H1 (cell line): ENCODE measurements at regions not wholly inside any gene's neighbourhood (a gene's known extent, or its start where the extent isn't known, plus 50 kb on each side); places are given as distances from the start of the nearest gene placed in this dataset.

Experiments
- CTCF ChIA-PET: fragments of 300-600 bp; sonication (Branson Sonifier 250); formaldehyde crosslinking; loops from one replicate; lab custom pipeline; 2021; ENCODE audit not compliant: partially characterized antibody; lab: Charles Lee
- POLR2A ChIA-PET: fragments of 300-600 bp; sonication (Branson Sonifier 250); formaldehyde crosslinking; loops from one replicate; lab custom pipeline; 2021; ENCODE audit warnings: inconsistent platforms; ENCODE audit not compliant: partially characterized antibody; lab: Charles Lee
- DNase-seq, 2 experiments: peaks; one replicate each; pipeline versions ENCODE4 v3.0.0 to v3.0.0-alpha.2; 2010 to 2022; ENCODE audit warnings: low spot score in 2 of 2, low read depth in 1 of 2, mixed read lengths in 1 of 2
- FAIRE-seq: peaks from 2 replicates; lab custom pipeline; 2011; peaks lifted over from hg19 to GRCh38; lab: Jason Lieb, UNC
- H2AFZ ChIP-seq: 2 replicates; pipeline ENCODE4 v1.8.1; 2012; ENCODE audit warnings: low read length, inconsistent platforms
- H2AK5ac ChIP-seq: 2 replicates; pipeline ENCODE4 v1.6.1; 2013; ENCODE audit warnings: low read depth, low read length
- H2BK120ac ChIP-seq: replicated peaks from 2 replicates; pipeline ENCODE3; 2013; ENCODE audit warnings: low read depth, low read length, inconsistent platforms
- H2BK12ac ChIP-seq: 2 replicates; pipeline ENCODE4 v1.6.1; 2013; ENCODE audit warnings: low read depth, low read length
- H2BK15ac ChIP-seq: 2 replicates; pipeline ENCODE4 v1.6.1; 2013; ENCODE audit warnings: low read length
- H2BK20ac ChIP-seq: 2 replicates; pipeline ENCODE4 v1.6.1; 2013; ENCODE audit warnings: low read length
- H2BK5ac ChIP-seq: 2 replicates; pipeline ENCODE4 v1.6.1; 2013; ENCODE audit warnings: low read depth, low read length
- H3K14ac ChIP-seq: 2 replicates; pipeline ENCODE4 v1.6.1; 2013; ENCODE audit warnings: inconsistent platforms; ENCODE audit not compliant: insufficient read length
- H3K18ac ChIP-seq: 2 replicates; pipeline ENCODE4 v1.6.1; 2013; ENCODE audit warnings: low read length; ENCODE audit errors: extremely low read depth
- H3K23ac ChIP-seq: 2 replicates; pipeline ENCODE4 v1.6.1; 2013; ENCODE audit warnings: inconsistent platforms; ENCODE audit not compliant: insufficient read length
- H3K23me2 ChIP-seq: 2 replicates; pipeline ENCODE4 v1.6.1; 2013; ENCODE audit warnings: low read depth, low read length
- H3K27ac ChIP-seq: 2 replicates; pipeline ENCODE4 v1.6.1; 2011; ENCODE audit warnings: low read depth, low read length, inconsistent platforms
- H3K27me3 ChIP-seq, 4 experiments: replicated peaks in 1 of 4; 1 replicate in 1 of 4; 2 replicates in 3 of 4; pipeline versions ENCODE4 v1.6.1 to v1.8.1; 2011 to 2013; ENCODE audit warnings: low read length in 3 of 4, mild to moderate bottlenecking in 3 of 4, inconsistent platforms in 2 of 4, mixed read lengths in 2 of 4, moderate library complexity in 1 of 4; ENCODE audit not compliant: control insufficient read depth in 3 of 4, insufficient read depth in 3 of 4; ENCODE audit errors: extremely low read depth in 1 of 4
- H3K36me3 ChIP-seq, 4 experiments: 2 replicates each; pipeline versions ENCODE4 v1.6.1 to v1.8.1; 2011 to 2013; ENCODE audit warnings: mild to moderate bottlenecking in 4 of 4, low read length in 3 of 4, moderate library complexity in 2 of 4, control low read depth in 1 of 4, inconsistent platforms in 1 of 4; ENCODE audit not compliant: insufficient read depth in 4 of 4, control insufficient read depth in 2 of 4
- H3K4ac ChIP-seq: replicated peaks from 2 replicates; pipeline ENCODE3; 2013; ENCODE audit warnings: low read length, low read depth, mixed read lengths, inconsistent platforms; ENCODE audit not compliant: insufficient read length
- H3K4me1 ChIP-seq, 4 experiments: replicated peaks in 1 of 4; 1 replicate in 1 of 4; 2 replicates in 3 of 4; pipeline versions ENCODE4 v1.6.1 to v1.8.1; 2011 to 2013; ENCODE audit warnings: low read length in 3 of 4, inconsistent platforms in 2 of 4, mixed read lengths in 1 of 4; ENCODE audit not compliant: insufficient read depth in 4 of 4, control insufficient read depth in 3 of 4
- H3K4me2 ChIP-seq, 2 experiments: 2 replicates each; pipeline versions ENCODE4 v1.6.1 to v1.8.1; 2011 to 2013; ENCODE audit warnings: low read depth in 2 of 2, low read length in 2 of 2, control low read depth in 1 of 2, inconsistent platforms in 1 of 2, mild to moderate bottlenecking in 1 of 2; ENCODE audit not compliant: insufficient read depth in 1 of 2
- H3K4me3 ChIP-seq, 4 experiments: fragments of 200-600, 300-600 bp in 1 of 4; sonication (generic), shearing (Covaris generic), sonication (Bioruptor Twin) in 1 of 4; 2 replicates each; pipeline versions ENCODE4 v1.5.1 to v1.8.1; 2011 to 2016; ENCODE audit warnings: low read length in 4 of 4, low read depth in 3 of 4, control low read depth in 2 of 4, inconsistent platforms in 2 of 4, mild to moderate bottlenecking in 2 of 4, mixed read lengths in 1 of 4, moderate library complexity in 1 of 4; ENCODE audit not compliant: insufficient read depth in 2 of 4; ENCODE audit errors: extremely low read depth in 1 of 4
- H3K56ac ChIP-seq: replicated peaks from 2 replicates; pipeline ENCODE3; 2013; ENCODE audit warnings: low read depth, mild to moderate bottlenecking, mixed read lengths, low read length, inconsistent platforms; ENCODE audit not compliant: insufficient read length
- H3K79me1 ChIP-seq: 2 replicates; pipeline ENCODE4 v1.6.1; 2013; ENCODE audit warnings: low read depth, low read length, control low read depth
- H3K79me2 ChIP-seq, 2 experiments: 2 replicates each; pipeline versions ENCODE4 v1.6.1 to v1.8.1; 2012 to 2013; ENCODE audit warnings: low read length in 2 of 2, mild to moderate bottlenecking in 2 of 2, inconsistent platforms in 1 of 2; ENCODE audit not compliant: insufficient read depth in 2 of 2, control insufficient read depth in 1 of 2
- H3K9ac ChIP-seq, 4 experiments: replicated peaks in 1 of 4; 1 replicate in 1 of 4; 2 replicates in 3 of 4; pipeline versions ENCODE4 v1.6.1 to v1.8.1; 2011 to 2013; ENCODE audit warnings: low read depth in 3 of 4, low read length in 3 of 4, control low read depth in 2 of 4, mild to moderate bottlenecking in 2 of 4, moderate library complexity in 2 of 4, inconsistent platforms in 1 of 4; ENCODE audit errors: extremely low read depth in 1 of 4
- H3K9me3 ChIP-seq, 2 experiments: 2 replicates each; pipeline versions ENCODE4 v1.6.1 to v1.8.1; 2012 to 2013; ENCODE audit warnings: mild to moderate bottlenecking in 2 of 2, moderate library complexity in 2 of 2, control low read depth in 1 of 2, inconsistent platforms in 1 of 2, low read depth in 1 of 2, low read length in 1 of 2, mixed read lengths in 1 of 2; ENCODE audit not compliant: insufficient read depth in 2 of 2
- H4K20me1 ChIP-seq, 2 experiments: replicated peaks in 1 of 2; 2 replicates each; pipeline versions ENCODE3 to v1.8.1; 2011 to 2013; ENCODE audit warnings: inconsistent platforms in 2 of 2, low read length in 2 of 2, mild to moderate bottlenecking in 1 of 2; ENCODE audit not compliant: insufficient read depth in 2 of 2, control insufficient read depth in 1 of 2
- H4K5ac ChIP-seq: 2 replicates; pipeline ENCODE4 v1.6.1; 2013; ENCODE audit warnings: low read length, low read depth, mixed read lengths, inconsistent platforms; ENCODE audit not compliant: insufficient read length
- H4K8ac ChIP-seq: 2 replicates; pipeline ENCODE4 v1.8.0; 2013; ENCODE audit warnings: mild to moderate bottlenecking, moderate library complexity, low read length, inconsistent platforms; ENCODE audit not compliant: insufficient read depth; ENCODE audit errors: extremely low read depth
- H4K91ac ChIP-seq: replicated peaks from 2 replicates; pipeline ENCODE3; 2013; ENCODE audit warnings: low read length, mixed read lengths, inconsistent platforms; ENCODE audit not compliant: insufficient read length
- CBX5 ChIP-seq: fragments of 300-800, 300-1000 bp; sonication (generic); IDR thresholded peaks from 2 replicates; pipeline ENCODE4 v1.7.1; 2016; ENCODE audit warnings: antibody characterized with exemption, low read length, low read depth
- CTBP2 ChIP-seq: IDR thresholded peaks from 2 replicates; pipeline ENCODE4 v1.7.0; 2011; ENCODE audit warnings: borderline replicate concordance, mild to moderate bottlenecking, moderate library complexity, mixed read lengths, low read length; ENCODE audit not compliant: insufficient read depth, insufficient read length
- WGBS, 2 experiments: shearing (Covaris generic) in 1 of 2; methylation state at CpG; one replicate each; pipeline versions ENCODE4 v1.1.6 to v1.1.7; 2013 to 2015; ENCODE audit warnings: low lambda C conversion rate in 2 of 2, mixed read lengths in 2 of 2, inconsistent platforms in 1 of 2, low coverage in 1 of 2, missing lambda C conversion rate in 1 of 2; ENCODE audit not compliant: insufficient replicate concordance in 2 of 2, insufficient coverage in 1 of 2, insufficient read length in 1 of 2; ENCODE audit errors: extremely low coverage in 1 of 2, missing lambda C conversion rate in 1 of 2; 5-methylcytosine and 5-hydroxymethylcytosine counted together

DNA sequence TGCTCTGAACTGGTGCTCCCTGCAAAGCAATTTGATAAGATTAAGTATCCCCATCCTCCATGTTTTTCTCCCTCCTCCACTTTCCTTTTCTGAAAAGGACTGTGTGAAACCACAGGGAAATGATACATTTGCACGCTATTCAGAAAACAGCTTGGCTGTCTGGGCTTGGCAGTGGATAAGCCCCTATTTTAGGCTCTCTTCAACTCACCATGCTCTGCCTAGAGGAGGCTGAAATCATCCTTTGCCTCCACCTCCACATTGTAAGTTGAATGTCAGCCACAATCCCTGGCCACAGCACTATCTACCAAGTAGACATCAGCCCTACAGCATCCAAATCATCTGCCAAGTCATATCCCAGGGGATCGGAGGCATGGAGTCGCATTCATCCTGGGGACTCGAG, 642.3 kb downstream of the RPS29 start:
- Histone ChIP-seq H3K23ac (no peak overlapping the region), H2BK20ac (no peak overlapping the region), H3K23me2 (peaks cover 2% of the 10 kb centered on the region; the same call in 1 of the 2 replicates), H3K79me2 (no peaks in the 10 kb centered on the region), H2BK5ac (no peak overlapping the region), H2BK12ac (no peak overlapping the region), H3K27ac (no peak overlapping the region), H4K5ac (no peak overlapping the region), H2BK15ac (no peak overlapping the region), H3K4me1 (no peaks in the 10 kb centered on the region), H3K79me1 (no peaks in the 10 kb centered on the region), H3K18ac (no peak overlapping the region), H2AFZ (no peak overlapping the region), H2AK5ac (no peak overlapping the region), H3K36me3 (no peaks in the 10 kb centered on the region), H4K91ac (no peak overlapping the region), H3K9me3 (no peaks in the 10 kb centered on the region), H3K4me2 (no peak overlapping the region), H3K14ac (no peak overlapping the region), H4K8ac (no peak overlapping the region), H2BK120ac (no peak overlapping the region), H3K27me3 (no peaks in the 10 kb centered on the region), H3K4me3 (no peak overlapping the region), H3K9ac (no peak overlapping the region), H4K20me1 (no peaks in the 10 kb centered on the region), H3K56ac (no peak overlapping the region), H3K4ac (no peak overlapping the region)
- no peak for FAIRE-seq
- no peak for DNase-seq
- WGBS, 2 experiments, result 100% methylated on average over 4 of the region's 4 CpGs; no CpG with 5 or more reads in 1 of the 2 experiments
- CTCF ChIA-PET, result no interaction called here
- no peak for TF ChIP-seq CTBP2
- no peak for TF ChIP-seq CBX5
- POLR2A ChIA-PET, result no interaction called here
